ENCODE measurements at regions not wholly inside any gene's neighbourhood (a gene's known extent, or its start where the extent isn't known, plus 50 kb on each side); places are given as distances from the start of the nearest gene placed in this dataset.

DNA sequence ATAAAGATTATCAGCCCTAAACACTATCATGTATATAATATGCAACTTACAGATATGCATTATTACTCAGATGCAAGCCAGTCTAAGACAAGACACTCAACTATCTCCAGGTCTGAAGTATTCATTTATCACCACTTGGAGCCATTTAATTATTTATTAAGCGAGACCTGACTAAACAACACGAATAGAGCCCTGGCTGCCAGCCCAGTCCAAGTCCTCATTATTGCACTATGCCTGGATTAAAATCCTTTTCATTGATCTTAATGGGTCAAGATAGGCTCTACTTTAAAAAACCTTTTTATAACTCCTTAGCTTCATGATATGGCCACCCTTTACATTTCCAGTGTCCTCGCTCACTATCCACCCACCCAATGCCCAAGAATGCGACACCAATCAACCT is 183.1 kb upstream of the MARCKS start:
- TF ChIP-seq CTCF (IDR thresholded peaks at IDR 0.05) (no peak), POLR2A (IDR thresholded peaks at IDR 0.05) (no peak)
